Fibroblast of pulmonary artery (primary cell): ENCODE measurements at regions not wholly inside any gene's neighbourhood (a gene's known extent, or its start where the extent isn't known, plus 50 kb on each side); places are given as distances from the start of the nearest gene placed in this dataset.
A peak's percentile ranks its signal among the peaks of the same experiment; 100 is the strongest.

ENCODE experiments used
- DNase-seq: peaks from one replicate; pipeline ENCODE4 v3.0.0-alpha.2; 2010; ENCODE audit warnings: low read depth
- H3K4me3 ChIP-seq: replicated peaks from 2 replicates; pipeline ENCODE4 v1.5.1; 2011; ENCODE audit warnings: low read depth, mild to moderate bottlenecking, control low read depth, low read length, moderate library complexity
- CTCF ChIP-seq: IDR thresholded peaks from 2 replicates; pipeline ENCODE4 v1.5.1; 2011; ENCODE audit warnings: mild to moderate bottlenecking, control low read depth, low read length, inconsistent platforms; ENCODE audit errors: missing control alignments

GRCh38 chr3:106685745-106686144 is 691.5 kb upstream of the CCDC54 start:
- H3K4me3 ChIP-seq = no peak overlapping the region
- TF ChIP-seq CTCF = no peak
- no peak for DNase-seq

- TF ChIP-seq CTCF = no peak
- no peak overlapping the region for H3K4me3 ChIP-seq
- DNase-seq = no peak
Observed at GRCh38 chr3:106687905-106688304, 689.3 kb upstream of the CCDC54 start.

GRCh38 chr3:106688464-106688863 is 688.8 kb upstream of the CCDC54 start:
- DNase-seq = peak; percentile 93
- TF ChIP-seq CTCF = no peak
- H3K4me3 ChIP-seq = no peak overlapping the region

GRCh38 chr3:106691476-106691875 is 685.8 kb upstream of the CCDC54 start:
- H3K4me3 ChIP-seq = no peak overlapping the region
- TF ChIP-seq CTCF = no peak
- no peak for DNase-seq

- TF ChIP-seq CTCF = no peak
- DNase-seq = no peak
- H3K4me3 ChIP-seq = no peak overlapping the region
Observed at GRCh38 chr3:106692624-106693023, 684.6 kb upstream of the CCDC54 start.

- no peak for DNase-seq
Observed at GRCh38 chr3:106699122-106699521, 678.1 kb upstream of the CCDC54 start.

More at GRCh38 chr3:106699122-106699521, 678.1 kb upstream of the CCDC54 start:
- no peak overlapping the region for H3K4me3 ChIP-seq
- no peak for TF ChIP-seq CTCF
